Limb (tissue), 2 donors: ENCODE measurements at regions not wholly inside any gene's neighbourhood (a gene's known extent, or its start where the extent isn't known, plus 50 kb on each side); places are given as distances from the start of the nearest gene placed in this dataset.

ENCODE experiments used
- DNase-seq, 2 donors: peaks; one replicate each; pipeline ENCODE4 v3.0.0-alpha.2; 2016; ENCODE audit errors: extremely low spot score in 2 of 2

DNA sequence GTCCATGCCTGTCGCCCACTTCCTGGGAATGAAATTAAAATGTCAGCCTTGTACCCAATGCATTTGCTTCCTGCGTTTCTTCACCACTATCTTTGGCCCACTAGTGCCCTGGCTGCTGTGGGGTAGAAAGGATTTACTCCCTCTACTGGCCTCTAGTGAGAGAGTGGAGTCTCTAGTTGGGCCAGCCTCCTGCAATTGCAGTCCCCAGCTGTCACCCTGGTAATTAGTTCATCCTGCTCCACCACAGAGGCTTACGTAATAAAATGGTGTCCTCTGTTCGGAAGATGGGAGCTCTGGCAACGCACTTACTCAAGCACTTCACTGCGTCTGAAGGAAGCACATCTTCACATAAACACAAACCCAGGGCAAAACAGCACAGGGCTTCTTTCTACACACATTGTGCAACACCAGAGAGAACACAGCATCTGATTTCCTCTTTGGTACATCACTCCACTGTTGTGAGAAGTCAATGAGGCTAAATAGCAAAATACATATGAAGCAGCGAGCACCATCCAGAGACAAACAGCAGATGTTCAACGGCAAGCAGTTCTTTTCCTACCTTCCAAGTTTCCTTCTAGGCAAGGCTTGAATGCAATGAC, 274.6 kb downstream of the LRATD1 start:
- no peak for DNase-seq

- DNase-seq: no peak
These were observed 277.3 kb downstream of the LRATD1 start for GRCh38 chr2:14909795-14910194.

DNA sequence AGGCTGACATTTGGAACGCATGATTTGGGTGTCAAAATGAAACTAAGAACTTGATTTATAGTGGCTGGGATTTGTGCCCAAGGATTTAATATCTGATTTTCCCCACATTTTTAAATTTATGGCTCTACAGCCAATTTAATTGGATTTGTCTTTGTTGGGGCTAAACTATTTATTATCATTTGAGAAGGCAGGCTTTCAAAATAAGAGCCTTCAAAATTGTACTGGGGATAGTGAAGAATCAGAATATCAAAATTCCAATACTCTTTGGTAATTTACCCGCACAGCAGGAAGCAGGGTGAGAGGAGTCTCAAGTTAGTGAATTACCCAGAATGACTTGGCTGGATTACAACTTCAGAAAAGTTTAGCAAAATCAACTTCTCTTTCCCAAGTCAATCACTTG, 278.1 kb downstream of the LRATD1 start:
- no peak for DNase-seq

GRCh38 chr2:14915983-14916382, 283.5 kb downstream of the LRATD1 start:
- no peak for DNase-seq

GRCh38 chr2:14923820-14924580, 291.5 kb downstream of the LRATD1 start:
- DNase-seq: no peak

DNA sequence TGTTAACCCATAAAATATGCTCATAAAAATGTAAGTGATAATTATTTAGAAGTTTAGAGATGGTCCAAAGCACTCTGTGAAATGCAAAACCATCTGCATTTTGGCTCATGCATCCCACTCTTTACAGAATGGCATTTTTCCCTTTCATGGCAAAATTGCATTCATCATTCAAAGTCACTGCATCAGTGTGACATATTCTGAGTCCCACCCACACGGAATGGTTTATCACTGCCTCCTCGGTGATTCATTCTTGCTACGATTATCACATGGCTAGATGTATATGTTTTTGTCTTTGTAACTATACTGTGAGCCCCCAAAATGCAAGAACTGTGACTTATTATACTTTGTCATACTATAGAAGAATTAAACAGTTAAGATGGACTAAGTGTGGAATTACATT, 293.0 kb downstream of the LRATD1 start:
- no peak for DNase-seq

GRCh38 chr2:14927021-14927564, 294.6 kb downstream of the LRATD1 start:
- DNase-seq: no peak

DNA sequence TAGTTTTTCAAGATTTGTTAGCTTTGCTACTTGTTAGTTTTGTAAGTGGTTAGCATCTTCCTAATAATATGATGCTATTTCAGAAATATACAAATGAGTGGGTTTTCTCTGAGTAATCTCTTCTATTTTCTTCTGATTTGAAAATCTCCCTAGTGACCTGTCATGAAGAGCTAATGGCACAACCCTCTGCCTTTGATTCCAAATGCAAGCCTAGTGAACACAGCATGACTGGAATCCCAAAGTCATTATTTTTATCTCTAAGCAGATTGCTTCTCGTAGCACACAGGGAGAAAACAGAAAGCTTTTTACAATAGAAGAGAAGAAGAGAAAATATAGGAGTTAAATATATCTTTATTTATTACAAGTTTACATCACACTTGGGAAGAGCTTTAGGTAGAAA, 295.5 kb downstream of the LRATD1 start:
- DNase-seq: no peak

DNA sequence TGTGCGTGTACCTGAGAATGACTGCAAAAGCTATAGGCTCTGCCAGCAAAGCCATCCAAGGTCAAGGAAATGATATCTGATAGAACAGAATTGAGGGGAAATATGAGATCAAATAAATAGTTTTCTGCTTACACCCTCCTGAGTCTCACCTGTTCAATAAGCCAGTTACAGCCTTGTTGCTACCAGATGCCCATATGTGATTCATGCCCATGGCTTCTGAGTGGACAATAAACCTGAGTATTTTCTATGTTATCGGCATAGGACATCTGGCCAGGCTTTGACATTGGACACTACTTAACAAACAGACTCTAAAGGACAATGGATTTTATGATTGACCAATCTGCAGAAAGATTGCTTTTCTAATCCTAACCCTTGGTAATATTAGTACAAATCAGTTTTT, 297.9 kb downstream of the LRATD1 start:
- no peak for DNase-seq

GRCh38 chr2:14932285-14932684, 299.8 kb downstream of the LRATD1 start:
- no peak for DNase-seq

- DNase-seq: no peak
These were observed 301.2 kb downstream of the LRATD1 start for GRCh38 chr2:14933753-14934152.

- no peak for DNase-seq
These were observed 303.9 kb downstream of the LRATD1 start for GRCh38 chr2:14936426-14936825.

DNA sequence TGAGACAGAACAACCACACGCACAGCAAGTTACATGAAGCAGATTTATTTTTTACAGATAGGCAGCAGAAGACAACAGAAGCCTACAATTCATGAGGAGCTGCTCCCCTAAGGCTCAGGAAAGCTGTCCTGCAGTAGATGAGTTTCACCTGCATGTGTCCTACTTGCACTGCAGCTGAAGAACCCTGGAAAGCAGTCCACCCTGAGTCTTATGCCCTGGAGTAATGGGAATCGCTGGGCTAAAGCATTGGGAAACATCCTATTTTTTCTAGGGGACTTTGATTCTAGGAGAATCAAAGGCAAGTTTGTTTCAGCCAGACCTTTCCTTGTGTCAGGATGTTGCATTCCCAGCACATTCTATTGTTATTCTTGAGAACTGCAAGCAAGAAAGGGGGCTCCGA, 304.8 kb downstream of the LRATD1 start:
- no peak for DNase-seq

- DNase-seq: peak; percentile 63 to 100
These were observed 308.7 kb downstream of the LRATD1 start for GRCh38 chr2:14941151-14941631.

DNA sequence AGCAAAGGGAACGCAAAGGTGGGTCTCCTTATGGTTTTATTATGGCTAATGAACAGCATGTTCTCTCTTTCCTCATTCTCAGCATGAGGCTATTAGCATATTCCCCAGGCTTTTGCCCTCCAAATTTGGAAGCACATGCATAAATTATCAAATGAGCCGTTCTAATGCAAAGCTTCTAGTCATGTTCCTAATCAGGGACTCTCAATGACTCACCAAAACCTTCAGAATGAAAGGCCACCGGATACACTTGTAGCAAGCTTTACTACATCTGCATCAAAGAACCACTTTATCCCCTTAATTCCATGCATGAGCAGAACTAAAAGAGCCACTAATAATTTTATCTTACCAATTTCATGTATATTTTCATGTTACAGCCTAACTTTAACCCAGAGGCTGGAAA, 310.5 kb downstream of the LRATD1 start:
- DNase-seq: no peak

DNA sequence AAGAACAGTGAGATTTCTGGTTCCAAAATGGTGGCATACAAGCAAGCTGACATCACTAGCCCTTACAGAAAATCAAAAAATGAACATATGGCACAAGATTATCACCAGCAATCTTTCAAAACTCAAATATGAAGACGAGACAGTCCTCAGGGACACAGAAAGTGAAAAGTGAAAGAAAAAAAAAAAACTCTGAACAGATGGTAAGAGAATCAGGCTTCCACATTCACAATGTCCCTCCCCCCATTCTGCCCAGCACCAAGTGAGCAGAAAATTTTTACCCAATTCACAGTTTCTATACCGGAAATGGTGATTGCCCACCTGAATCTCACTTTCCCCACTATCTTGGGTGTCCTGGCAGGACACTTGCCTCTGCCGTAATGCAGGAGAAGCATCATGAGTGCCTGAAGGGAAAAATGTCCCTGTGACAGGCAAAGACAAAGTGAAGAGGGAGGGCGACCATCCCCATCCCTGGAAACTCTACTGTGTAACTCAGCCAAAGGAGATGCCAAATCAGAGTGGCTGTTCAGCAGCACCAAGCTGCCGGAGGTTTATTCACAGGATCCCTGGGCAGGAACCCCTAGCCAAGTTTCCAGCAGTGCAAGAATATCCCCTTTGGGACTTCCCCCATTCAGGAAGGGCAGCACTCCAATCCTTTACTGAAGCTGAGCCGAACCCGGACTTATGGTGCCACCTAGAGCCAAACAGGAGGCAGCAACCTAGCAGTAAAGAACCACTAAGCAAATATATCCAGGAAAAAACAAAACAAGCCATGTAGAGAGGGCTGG, 312.2 kb downstream of the LRATD1 start:
- DNase-seq: peak in 1 of 2 donors; percentile 30

DNA sequence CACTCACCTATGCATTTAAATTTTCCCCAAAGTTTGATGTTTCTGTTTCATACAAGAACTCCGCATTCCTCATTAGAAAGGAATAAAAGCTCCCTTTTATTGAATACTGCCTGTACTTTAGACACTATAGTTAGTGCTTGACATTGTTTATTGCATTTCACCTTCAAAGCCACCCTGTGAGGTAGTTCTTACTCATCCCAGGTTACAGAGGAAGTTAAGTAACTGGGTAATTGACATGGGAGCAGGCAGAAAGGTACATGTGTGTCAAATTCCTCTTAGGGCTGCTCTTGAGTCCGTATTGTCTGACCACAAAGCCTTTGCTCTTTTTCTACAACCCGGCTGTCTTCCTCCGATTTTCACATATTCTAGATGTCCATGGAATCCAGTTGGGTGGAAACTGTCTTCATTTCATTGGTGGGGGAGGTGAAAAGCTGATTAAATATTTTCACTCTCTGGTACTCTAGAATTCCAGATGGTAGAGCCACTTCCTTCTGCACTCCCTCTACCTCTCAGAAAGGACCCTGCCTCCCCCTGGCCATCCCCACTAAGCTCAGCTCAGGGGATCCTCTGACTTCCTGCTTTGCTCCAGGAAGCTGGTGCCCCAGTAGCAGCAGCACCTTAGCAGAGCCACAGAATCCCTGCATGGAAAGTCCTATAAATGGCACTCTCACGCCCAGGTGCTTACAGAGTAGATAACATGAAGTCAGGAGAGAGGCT, 319.2 kb downstream of the LRATD1 start:
- no peak for DNase-seq

DNA sequence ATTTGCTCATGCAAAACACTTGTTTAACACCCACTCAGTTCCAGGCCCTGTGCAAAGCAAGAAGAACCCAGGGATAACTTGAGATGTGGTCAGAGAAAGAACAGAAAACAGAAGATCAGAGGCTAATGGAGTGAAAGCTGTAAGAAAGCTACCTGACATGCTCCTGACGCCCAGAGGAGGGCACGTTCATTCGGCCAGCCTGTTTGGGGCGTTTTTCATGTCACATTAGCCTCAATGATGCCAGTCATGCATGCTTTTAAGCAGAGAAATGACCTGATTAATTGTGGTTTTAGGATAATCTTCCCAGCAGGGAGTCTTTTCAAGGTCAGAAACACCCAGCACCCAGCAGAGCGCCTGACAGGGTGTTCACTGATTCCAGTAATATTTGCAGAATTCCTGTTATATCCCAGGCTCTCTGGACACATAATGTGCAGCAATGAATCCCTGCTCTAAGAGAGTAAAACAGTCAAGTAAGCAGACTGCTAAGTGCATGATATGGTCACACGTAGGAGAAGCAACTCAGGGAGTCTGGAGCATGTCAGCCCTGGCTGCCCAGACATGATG, 320.0 kb downstream of the LRATD1 start:
- no peak for DNase-seq

DNA sequence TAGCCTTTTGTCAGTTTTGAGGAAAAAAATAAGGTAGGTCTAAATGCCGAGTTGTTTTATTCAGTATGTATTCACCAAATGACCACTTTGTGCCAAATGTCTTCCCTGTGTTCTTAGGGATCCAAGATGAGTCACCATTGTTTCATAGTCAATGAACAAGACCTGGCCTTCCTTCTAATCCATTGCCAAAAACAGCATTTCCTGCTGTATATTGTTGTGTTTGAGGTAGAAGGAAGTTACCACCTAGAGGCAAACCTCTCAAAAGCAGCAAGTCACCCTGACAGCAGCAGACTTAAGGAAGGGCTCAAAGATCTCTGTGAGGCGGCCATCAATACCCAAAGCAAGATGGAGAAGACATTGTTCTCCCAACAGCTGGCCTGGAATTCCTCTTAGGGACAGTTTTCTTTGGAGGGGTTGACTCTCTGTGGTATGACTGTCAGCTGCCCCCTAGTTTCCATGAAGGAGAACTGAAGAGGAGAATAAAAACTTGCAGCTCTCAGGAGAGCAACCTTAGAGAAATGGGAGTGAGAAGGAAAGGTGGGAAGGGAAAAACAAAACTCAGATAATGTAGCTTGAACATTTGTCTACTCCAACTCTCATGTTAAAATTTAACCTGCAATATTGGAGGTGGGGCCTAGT, 328.3 kb downstream of the LRATD1 start:
- no peak for DNase-seq

DNA sequence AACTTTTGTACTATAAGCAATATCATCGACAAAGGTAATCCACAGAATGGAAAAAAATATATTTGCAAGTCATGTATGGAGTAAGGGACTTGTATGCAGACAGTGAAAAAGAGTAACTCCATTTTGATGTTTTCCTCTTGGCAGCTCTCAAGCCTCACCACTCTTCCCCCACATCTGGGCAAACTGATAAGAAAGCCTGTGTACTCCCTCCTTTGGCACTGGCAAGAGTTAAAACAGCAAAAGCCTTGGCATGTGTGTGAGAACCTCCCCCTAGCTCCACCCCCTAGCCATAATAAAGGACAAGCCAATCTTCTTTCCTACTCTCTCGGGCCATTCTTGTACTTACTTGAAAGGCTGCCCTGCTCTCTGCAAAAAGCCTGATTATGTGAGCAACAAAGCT, 335.2 kb downstream of the LRATD1 start:
- no peak for DNase-seq

GRCh38 chr2:14975381-14975780, 342.9 kb downstream of the LRATD1 start:
- no peak for DNase-seq
